GM18909 (cell line): ENCODE measurements at regions not wholly inside any gene's neighbourhood (a gene's known extent, or its start where the extent isn't known, plus 50 kb on each side); places are given as distances from the start of the nearest gene placed in this dataset.
A peak's percentile ranks its signal among the peaks of the same experiment; 100 is the strongest.

Experiments
- ATAC-seq: cut with Tn5 transposase; IDR thresholded peaks from one replicate; pipeline ENCODE4 v1.9.1; 2021; ENCODE audit warnings: mild to moderate bottlenecking; ENCODE audit not compliant: unreplicated experiment, poor library complexity

DNA sequence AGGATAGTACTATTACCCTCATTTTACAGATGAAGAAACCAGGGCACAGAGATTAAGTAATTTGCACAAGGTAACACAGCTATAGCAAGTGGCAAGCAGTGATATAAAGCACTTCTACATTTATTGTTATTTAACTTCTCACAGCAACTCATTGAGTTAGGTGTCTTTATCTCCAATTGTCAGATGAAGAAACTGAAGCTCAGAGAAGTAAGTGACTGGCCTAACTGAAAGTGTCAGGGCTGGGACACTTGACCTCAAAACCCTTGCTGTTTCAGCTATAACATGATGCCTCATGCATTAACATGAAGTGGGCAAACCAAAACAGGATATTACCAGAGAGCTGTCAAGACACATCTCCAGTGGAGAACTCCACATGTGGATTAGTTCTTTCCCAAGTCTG is 65.8 kb upstream of the LEKR1 start:
- peak; percentile 94 for ATAC-seq

DNA sequence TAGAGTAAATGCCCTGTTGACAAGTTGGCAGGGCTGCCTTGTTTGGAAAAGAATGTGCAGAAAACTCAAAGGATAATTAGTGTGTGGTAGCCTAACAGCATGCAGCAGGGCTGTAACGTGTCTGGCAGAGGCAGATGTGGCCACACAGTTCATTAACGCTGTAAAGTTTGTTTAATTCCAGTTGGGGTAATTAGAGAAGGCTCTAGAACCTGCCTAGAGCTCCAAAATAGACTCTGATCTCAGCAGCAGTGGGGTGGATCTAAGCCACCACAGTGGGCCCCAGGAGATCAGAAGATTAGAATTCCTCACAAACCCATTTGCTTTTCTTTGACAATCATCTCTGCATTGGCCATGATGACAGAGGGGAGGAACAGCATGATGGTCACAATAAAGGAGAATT is 65.1 kb upstream of the LEKR1 start:
- peak; percentile 13 for ATAC-seq

DNA sequence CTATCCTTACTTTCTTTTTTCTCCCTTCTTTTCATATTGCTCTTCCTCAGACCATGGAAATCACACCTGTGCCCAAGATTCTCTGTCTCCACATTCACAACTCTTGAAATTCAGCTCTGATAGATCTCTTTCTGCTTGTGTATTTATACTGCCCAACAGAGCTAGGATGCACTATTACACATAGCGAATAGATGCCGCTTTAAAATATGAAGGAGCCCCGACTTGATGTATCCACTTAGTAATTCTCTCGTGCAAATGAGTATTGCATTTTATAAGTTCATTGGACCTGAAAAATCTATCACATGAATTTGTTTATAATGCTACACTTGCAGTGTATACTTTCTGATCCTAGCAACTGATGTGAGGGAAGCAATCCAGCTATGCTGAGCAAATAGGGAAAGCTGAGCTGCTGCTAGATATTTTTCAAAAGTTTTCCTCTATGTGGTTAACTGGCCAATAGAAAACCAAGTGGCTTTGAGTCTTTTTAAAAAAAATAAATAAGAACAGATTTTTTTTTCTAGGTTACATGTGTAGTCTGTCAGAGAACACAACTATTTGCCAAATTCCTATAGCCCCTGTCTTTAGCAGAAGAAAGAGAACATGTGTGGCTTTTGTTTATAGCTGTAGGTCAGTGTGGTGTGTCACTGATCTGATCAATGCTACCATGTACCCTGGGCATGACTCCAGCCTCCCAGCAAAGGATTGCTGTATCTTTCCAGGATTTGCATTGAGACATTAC is 64.3 kb upstream of the LEKR1 start:
- no peak for ATAC-seq

DNA sequence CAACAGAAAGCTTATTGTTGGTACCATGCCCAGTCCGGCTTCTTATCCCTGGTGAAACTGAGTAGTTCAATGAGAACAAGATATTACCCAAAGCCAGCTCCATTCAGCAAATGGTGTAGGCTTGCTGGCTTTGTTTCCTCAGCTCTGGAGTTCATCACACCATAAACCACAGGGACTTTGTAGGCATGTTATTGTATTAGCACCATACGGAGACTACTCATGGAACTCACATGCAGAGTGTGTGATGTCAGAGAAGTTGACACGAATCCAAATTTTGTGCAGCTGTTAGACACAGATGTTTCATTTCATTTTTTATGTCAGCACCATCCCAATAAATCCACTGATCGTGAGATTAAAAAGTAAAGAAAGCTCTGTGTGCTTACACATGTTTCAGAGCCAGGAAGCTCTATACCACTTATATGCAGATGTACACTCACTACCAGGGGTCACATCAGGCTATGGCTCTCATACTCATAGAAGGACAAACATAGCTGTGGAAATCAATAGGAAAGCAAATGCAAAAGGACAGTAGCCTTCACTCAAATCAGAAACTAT is 63.4 kb upstream of the LEKR1 start:
- no peak for ATAC-seq

DNA sequence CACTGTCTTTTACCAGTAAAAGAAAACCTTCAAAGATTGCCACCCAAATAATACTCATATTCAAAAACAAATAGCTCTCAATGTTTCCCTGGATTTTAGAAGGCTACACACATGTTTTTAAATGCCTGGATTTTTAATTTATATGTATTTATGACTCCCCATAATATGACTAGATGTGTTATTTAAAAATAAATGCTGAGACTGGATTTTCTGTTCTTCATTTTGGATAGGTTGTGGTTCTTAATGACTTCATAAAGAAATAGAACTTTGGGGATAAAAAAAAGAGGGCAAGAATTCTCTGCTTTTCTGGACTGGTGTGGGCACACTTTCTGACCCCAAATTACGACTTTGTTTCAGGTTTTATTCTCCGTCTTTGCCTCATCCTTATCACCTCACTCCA is 62.8 kb upstream of the LEKR1 start:
- ATAC-seq, result no peak

DNA sequence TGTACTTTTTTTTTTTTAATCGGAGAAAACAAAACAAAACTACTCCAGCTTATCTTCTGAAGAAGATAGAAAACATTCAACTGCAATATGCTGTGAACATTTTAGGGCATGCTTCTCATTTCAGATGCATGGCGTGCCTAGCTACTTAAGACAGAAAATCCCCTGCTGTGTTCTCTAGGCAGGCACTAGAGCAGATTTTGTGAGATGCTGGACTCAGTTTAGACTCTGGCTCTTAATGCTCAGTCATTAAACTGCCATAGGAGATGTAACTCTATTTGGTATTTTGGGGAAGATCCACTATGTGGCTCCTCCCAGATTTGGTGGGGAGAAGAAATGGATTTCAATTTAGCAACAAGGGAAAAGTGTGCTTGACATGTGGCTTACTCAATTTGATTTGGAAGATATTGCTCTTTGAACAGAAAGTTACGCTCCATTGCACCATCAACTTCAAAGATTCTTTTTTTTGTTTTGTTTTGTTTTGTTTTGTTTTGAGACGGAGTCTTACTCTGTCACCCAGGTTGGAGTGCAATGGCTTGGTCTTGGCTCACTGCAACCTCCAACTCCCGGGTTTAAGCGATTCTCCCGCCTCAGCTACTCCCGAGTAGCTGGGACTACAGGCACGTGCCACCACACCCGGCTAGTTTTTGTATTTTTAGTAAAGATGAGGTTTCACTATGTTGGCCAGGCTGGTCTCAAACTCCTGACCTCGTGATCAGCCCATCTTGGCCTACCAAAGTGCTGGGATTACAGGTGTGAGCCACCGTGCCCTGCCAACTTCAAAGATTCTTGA is 62.0 kb upstream of the LEKR1 start:
- no peak for ATAC-seq

DNA sequence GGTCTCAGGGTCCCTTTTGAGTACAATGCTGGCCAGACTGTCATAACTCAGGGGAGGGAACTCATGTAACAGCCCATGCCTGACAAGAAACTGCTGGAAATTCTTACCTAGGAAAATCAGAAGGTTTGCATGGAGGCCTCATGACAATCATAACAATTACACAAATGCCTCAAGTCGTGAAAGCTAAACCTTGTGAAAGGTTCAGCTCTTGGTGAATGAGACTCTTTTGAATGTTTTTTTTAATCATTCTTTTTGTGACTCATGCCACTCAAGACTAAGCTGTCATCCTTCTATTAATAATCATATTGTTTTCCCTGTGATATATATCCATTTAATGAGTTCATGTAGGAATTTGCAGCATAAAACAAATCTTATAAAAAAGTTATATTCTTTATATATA is 61.4 kb upstream of the LEKR1 start:
- ATAC-seq, result no peak

DNA sequence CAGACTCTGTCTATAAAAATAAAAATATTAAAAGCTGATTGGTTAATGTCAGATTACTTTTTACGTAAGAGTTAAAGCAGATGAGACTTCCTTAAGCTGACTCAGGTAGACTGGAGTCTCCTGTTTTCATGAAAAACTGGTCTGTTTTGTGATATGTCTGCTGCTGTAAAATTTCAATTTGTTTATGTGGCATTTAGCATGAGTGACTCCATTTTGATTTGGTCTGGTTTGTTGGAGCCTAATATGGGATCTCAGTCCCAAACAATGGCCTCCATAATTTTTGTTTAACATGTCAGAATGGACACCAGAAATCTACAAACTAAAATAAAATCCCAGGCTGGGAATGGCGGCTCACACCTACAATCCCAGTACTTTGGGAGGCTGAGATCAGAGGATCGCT is 57.8 kb upstream of the LEKR1 start:
- ATAC-seq, result no peak

DNA sequence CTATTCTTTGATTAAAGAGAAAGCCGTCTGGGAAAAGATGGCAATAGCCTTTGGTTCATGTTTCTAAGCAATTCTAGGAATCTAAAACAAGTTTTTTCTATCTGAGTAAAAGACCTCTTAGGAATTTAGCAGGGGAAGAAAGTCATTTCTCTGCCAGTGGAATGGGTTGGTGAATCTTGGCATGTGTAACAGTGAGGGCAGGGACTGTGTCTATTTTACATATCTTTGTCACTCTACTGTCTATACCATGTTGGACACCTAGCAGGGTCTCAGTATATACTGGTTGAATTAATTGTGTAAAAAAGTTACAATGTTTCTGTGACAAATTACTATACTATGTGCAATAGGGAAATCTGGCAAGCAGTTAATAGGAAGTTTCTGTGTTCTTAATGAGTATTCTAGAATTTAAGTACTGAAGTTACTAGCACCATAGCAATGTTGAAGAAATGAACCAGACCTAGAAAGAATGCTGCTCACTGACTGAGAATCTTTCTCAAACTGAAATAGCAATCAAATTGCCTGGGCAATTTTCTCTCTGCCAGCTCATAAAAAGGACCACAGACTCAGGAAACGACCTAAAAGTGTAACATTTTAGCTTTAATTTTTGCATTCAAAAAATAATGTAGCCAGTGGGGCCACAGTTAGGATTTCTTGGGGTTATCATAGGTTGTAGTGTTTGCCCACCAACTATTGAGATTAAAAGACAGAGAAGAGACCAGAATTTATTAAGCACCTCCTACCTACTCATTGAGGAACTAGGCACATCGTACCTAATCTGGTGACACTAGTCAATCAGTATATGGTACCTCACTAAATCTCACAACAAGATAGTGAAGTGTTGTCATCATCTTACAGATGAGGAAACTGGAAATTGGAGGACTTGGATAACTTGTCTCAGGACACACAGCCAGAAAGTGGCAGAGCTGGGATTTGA is 56.2 kb upstream of the LEKR1 start:
- ATAC-seq, result no peak

DNA sequence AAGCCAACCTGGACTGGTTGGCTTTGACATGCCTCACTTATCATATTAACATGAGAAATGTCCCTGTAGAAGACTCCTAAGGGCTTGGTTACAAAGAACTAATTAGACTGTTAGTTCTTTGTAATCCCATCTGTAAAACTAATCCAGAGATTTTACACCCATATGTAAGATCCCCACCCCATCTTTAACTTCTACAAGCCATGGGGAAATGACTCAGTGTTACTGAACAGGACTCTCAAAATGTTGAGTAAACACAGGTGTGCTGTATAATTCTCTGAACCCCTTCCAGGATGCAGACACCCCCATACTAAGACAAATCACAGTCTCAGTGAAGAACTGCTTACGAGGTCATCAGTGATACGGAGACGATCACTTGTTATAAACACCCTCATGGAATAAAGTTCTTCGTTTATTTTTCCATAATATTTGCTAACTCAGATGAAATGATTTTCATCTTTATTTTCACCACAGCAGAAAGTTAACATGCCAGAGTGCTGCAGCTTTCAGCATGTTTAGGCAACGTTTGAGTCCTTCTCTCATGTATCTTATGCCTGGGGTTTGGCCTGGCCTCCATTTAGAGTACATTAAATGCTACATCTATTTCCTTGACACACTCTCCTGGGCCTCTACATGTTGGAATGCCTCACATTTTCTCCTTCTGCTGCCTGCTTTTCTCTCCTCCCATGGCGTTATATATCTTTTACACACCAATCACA is 55.3 kb upstream of the LEKR1 start:
- ATAC-seq, result no peak

DNA sequence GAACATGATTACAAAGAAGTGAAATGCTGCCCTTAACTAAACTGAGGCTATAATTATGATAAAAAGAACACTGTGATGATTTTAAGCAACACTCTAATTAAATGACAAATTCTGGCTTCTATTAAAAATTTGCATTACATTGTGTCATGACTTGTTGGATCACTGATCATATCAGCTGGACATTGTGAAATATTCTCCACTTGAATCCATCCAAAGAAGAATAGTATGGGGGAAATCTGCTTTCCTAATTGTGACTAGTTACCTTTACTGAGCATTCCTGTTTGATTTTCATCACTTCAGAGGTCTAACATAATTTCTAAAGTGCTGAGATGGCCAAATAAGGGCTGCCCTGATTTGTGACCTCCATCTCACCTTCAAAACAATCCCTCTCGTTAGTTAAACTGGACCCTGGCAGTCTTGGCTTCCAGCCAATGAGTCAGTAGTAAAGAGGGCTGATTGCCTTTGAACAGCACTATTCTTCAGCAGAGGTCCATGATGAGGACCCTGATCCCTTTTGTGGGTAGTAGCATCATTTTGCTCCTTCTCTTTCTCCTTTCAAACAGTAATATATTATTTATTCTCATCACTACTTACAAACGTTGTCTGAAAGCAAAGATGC is 53.5 kb upstream of the LEKR1 start:
- no peak for ATAC-seq

DNA sequence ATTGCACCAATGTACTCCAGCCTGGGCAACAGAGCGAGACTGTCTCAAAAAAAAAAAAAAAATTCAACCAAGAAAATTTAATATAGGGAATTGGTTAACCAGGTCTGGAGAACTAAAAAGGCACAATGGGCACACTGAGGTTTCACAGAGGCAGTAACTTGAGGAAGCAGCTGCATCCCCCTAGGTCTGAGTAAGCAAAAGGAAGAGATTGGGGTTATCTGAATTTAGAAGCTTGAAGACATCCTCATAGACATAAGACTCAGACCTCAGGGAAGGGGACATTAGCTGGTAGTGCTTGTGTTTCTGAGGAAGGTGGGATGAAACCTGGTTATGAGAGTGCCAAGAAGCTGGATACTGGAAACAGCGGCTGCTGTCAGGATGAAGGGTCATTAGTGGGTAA is 50.1 kb upstream of the LEKR1 start:
- ATAC-seq, result no peak
